ENCODE measurements at regions not wholly inside any gene's neighbourhood (a gene's known extent, or its start where the extent isn't known, plus 50 kb on each side); places are given as distances from the start of the nearest gene placed in this dataset.

DNA sequence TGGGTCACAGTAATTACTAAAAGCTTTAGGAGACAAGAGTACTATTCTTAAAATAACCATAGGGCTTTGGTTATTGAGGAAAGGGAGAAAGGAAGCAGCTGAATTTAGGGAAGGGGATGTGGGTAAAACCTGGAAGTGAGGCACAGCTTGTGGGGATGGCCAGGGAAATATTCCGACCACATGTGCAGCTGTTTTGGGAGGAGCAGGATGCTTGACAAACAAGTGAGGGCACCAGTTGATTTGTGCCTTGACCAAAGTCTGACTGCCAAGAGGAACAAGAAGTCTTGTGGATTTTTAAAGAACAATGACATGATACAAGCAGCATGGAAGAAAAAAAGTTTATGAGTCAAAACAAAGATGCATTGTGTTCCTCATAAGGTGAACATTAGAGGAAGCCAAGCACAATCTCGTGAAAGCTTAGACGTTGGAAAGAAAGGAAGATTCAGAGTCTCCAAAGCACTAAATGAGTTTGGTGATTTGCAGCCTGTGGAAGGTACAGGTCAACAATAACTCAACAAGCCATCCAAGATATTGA, 108.5 kb upstream of the GPC6 start:
- Mint-ChIP-seq H3K27me3 (ENCODE audit: low read depth) (peaks cover 20% of the 10 kb centered on the region), H3K9me3 (ENCODE audit: low read depth) (peaks cover 4% of the 10 kb centered on the region), H3K27ac (ENCODE audit: unreplicated experiment) (no peak overlapping the region), H3K4me3 (ENCODE audit: unreplicated experiment) (no peak overlapping the region), H3K36me3 (ENCODE audit: low read depth) (no peaks in the 10 kb centered on the region), H3K4me1 (ENCODE audit: low read depth) (no peaks in the 10 kb centered on the region)
- TF ChIP-seq, protein P1, sequence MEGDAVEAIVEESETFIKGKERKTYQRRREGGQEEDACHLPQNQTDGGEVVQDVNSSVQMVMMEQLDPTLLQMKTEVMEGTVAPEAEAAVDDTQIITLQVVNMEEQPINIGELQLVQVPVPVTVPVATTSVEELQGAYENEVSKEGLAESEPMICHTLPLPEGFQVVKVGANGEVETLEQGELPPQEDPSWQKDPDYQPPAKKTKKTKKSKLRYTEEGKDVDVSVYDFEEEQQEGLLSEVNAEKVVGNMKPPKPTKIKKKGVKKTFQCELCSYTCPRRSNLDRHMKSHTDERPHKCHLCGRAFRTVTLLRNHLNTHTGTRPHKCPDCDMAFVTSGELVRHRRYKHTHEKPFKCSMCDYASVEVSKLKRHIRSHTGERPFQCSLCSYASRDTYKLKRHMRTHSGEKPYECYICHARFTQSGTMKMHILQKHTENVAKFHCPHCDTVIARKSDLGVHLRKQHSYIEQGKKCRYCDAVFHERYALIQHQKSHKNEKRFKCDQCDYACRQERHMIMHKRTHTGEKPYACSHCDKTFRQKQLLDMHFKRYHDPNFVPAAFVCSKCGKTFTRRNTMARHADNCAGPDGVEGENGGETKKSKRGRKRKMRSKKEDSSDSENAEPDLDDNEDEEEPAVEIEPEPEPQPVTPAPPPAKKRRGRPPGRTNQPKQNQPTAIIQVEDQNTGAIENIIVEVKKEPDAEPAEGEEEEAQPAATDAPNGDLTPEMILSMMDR (IDR thresholded peaks at IDR 0.05): no peak
- DNase-seq (ENCODE audit: low spot score): no peak

DNA sequence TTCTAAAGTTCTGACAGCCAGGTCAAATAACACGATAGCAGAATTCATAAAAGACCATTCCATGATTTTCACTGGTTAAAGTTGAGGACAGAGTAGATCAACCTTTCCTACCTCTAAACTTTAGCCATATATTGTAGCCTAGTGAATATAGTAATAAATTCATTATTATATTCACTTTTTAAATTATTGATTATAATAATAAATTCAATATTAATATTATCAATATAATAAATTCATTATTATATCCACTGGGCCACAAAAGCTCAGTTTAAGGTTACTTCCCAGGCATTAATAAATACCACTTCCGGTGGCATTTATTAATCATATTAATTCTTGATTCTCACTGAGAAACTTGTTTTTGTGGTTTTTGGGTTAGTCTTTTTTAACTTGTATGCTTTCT, 85.7 kb upstream of the GPC6 start:
- TF ChIP-seq, protein P1 (IDR thresholded peaks at IDR 0.05): no peak
- Mint-ChIP-seq H3K27me3 (ENCODE audit: low read depth) (peaks cover 9% of the 10 kb centered on the region), H3K4me3 (ENCODE audit: unreplicated experiment) (no peak overlapping the region), H3K4me1 (ENCODE audit: low read depth) (no peaks in the 10 kb centered on the region), H3K9me3 (ENCODE audit: low read depth) (peaks cover 3% of the 10 kb centered on the region), H3K27ac (ENCODE audit: unreplicated experiment) (no peak overlapping the region), H3K36me3 (ENCODE audit: low read depth) (no peaks in the 10 kb centered on the region)
- no peak for DNase-seq (ENCODE audit: low spot score)

DNA sequence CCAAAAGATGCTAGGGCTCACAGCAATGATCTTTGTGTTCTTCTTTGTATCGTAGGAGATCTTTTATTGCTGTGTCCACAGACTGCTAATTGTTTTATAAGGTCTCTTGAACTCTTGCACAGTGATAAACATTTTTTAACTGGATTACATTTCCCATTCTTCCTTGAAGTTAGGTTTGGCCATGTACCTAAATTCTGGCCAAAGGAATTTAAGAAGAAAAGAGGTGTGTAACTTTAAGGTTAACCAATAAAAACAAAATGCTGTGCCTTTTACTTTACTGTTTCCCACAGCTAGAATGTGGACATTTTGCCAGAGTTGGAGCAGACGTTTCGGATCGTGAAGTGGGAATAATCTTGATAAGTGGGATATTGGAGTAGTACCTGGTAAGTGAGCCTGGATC, 82.6 kb upstream of the GPC6 start:
- H3K27me3 Mint-ChIP-seq (ENCODE audit: low read depth): peaks cover 3% of the 10 kb centered on the region
- H3K9me3 Mint-ChIP-seq (ENCODE audit: low read depth): peaks cover 3% of the 10 kb centered on the region
- no peak overlapping the region for H3K4me3 Mint-ChIP-seq (ENCODE audit: unreplicated experiment)
- no peak for DNase-seq (ENCODE audit: low spot score)
- TF ChIP-seq, protein P1 (IDR thresholded peaks at IDR 0.05): no peak
- H3K4me1 Mint-ChIP-seq (ENCODE audit: low read depth): peaks cover 17% of the 10 kb centered on the region
- no peaks in the 10 kb centered on the region for H3K36me3 Mint-ChIP-seq (ENCODE audit: low read depth)
- H3K27ac Mint-ChIP-seq (ENCODE audit: unreplicated experiment): no peak overlapping the region

DNA sequence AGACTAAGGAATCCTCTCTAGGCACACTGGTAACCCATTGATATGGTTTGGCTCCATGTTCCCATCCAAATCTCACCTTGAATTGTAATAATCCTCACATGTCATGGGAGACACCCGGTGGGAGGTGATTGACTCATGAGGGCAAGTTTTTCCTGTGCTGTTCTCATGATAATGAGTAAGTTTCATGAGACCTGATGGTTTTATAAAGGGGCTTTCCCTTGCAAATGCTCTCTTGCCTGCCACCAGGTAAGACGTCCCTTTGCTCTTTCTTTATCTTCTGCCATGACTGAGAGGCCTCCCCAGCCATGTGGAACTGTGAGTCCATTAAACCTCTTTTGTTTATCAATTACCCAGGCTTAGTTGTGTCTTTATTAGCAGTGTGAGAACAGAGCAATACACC, 81.4 kb upstream of the GPC6 start:
- no peak overlapping the region for H3K4me3 Mint-ChIP-seq (ENCODE audit: unreplicated experiment)
- DNase-seq (ENCODE audit: low spot score): no peak
- TF ChIP-seq, protein P1 (IDR thresholded peaks at IDR 0.05): no peak
- H3K4me1 Mint-ChIP-seq (ENCODE audit: low read depth): peaks cover 17% of the 10 kb centered on the region
- no peak overlapping the region for H3K27ac Mint-ChIP-seq (ENCODE audit: unreplicated experiment)
- H3K36me3 Mint-ChIP-seq (ENCODE audit: low read depth): no peaks in the 10 kb centered on the region
- no peaks in the 10 kb centered on the region for H3K9me3 Mint-ChIP-seq (ENCODE audit: low read depth)
- peaks cover 3% of the 10 kb centered on the region for H3K27me3 Mint-ChIP-seq (ENCODE audit: low read depth)

DNA sequence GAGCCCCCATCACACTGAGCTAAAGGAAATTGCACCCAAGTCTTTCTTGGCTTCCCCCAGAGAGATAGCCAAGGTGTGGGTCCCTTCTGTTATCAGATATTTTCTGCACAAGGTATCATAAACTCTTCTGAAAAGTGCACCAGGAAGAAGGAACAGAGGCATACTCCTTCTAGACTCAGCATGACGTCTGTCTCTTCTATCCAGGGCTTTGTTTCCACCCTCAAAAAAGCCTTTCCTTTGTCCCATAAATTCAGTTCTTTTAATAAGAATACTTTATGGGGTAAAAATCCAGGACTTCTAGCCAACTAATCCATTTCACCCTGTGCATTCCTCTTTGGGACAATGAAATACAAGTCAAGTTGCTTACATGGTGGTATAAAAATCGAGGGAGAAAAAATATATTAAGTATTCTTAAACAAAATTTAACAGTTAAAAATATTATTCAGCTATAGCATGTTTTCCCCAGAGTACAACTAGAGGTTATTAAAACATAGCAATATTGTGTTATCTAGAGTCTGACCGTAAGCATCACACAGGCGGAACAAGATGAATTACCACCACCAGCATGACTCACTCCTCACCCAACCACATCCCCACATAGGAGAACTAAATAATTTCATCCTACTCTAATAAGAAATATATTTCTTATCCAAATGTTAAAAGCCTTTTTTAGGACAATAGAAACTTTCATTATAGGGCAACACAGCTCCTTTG, 79.9 kb upstream of the GPC6 start:
- no peak overlapping the region for H3K27ac Mint-ChIP-seq (ENCODE audit: unreplicated experiment)
- no peak overlapping the region for H3K4me3 Mint-ChIP-seq (ENCODE audit: unreplicated experiment)
- DNase-seq (ENCODE audit: low spot score): no peak
- H3K27me3 Mint-ChIP-seq (ENCODE audit: low read depth): peaks cover 3% of the 10 kb centered on the region
- H3K36me3 Mint-ChIP-seq (ENCODE audit: low read depth): no peaks in the 10 kb centered on the region
- H3K4me1 Mint-ChIP-seq (ENCODE audit: low read depth): peaks cover 30% of the 10 kb centered on the region
- no peaks in the 10 kb centered on the region for H3K9me3 Mint-ChIP-seq (ENCODE audit: low read depth)
- TF ChIP-seq, protein P1 (IDR thresholded peaks at IDR 0.05): no peak
